Endothelial cell (in vitro differentiated cells): ENCODE measurements at regions not wholly inside any gene's neighbourhood (a gene's known extent, or its start where the extent isn't known, plus 50 kb on each side); places are given as distances from the start of the nearest gene placed in this dataset.

Source experiments
- DNase-seq: peaks from one replicate; pipeline ENCODE4 v3.0.0; 2021; ENCODE audit warnings: low spot score
- H3K27ac Mint-ChIP-seq: one replicate; pipeline ENCODE4 v1.8.0; 2021; ENCODE audit warnings: mixed read lengths, inconsistent platforms; ENCODE audit not compliant: unreplicated experiment
- H3K27me3 Mint-ChIP-seq: one replicate; pipeline ENCODE4 v1.8.0; 2021; ENCODE audit warnings: mild to moderate bottlenecking, moderate library complexity, mixed read lengths, inconsistent platforms; ENCODE audit not compliant: unreplicated experiment
- H3K36me3 Mint-ChIP-seq: one replicate; pipeline ENCODE4 v1.8.0; 2021; ENCODE audit warnings: mild to moderate bottlenecking, low read depth, mixed read lengths, inconsistent platforms; ENCODE audit not compliant: unreplicated experiment
- H3K4me1 Mint-ChIP-seq: one replicate; pipeline ENCODE4 v1.8.0; 2021; ENCODE audit warnings: mild to moderate bottlenecking, mixed read lengths, inconsistent platforms; ENCODE audit not compliant: unreplicated experiment
- H3K4me3 Mint-ChIP-seq: one replicate; pipeline ENCODE4 v1.8.0; 2021; ENCODE audit warnings: mild to moderate bottlenecking, mixed read lengths, inconsistent platforms; ENCODE audit not compliant: unreplicated experiment
- H3K9me3 Mint-ChIP-seq: one replicate; pipeline ENCODE4 v1.8.0; 2021; ENCODE audit warnings: mixed read lengths, inconsistent platforms; ENCODE audit not compliant: unreplicated experiment
- CTCF ChIP-seq: fragments of 200-600 bp; sonication (generic); IDR thresholded peaks from one replicate; pipeline ENCODE4 v1.5.0; 2021; ENCODE audit warnings: antibody characterized with exemption; ENCODE audit not compliant: unreplicated experiment

- Mint-ChIP-seq H3K4me1 (no peaks in the 10 kb centered on the region), H3K27me3 (no peaks in the 10 kb centered on the region), H3K9me3 (no peaks in the 10 kb centered on the region), H3K4me3 (no peak overlapping the region), H3K36me3 (no peaks in the 10 kb centered on the region), H3K27ac (no peak overlapping the region)
- TF ChIP-seq CTCF, result no peak
- no peak for DNase-seq
Observed at GRCh38 chr4:110305455-110305854, 107.0 kb upstream of the ELOVL6 start.

GRCh38 chr4:110296892-110297291 lies 98.5 kb upstream of the ELOVL6 start:
- DNase-seq, result no peak
- Mint-ChIP-seq H3K4me1 (no peaks in the 10 kb centered on the region), H3K36me3 (no peaks in the 10 kb centered on the region), H3K27ac (no peak overlapping the region), H3K9me3 (no peaks in the 10 kb centered on the region), H3K4me3 (no peak overlapping the region), H3K27me3 (no peaks in the 10 kb centered on the region)
- TF ChIP-seq CTCF, result no peak

GRCh38 chr4:110294165-110294564 lies 95.8 kb upstream of the ELOVL6 start:
- no peak overlapping the region for H3K27ac Mint-ChIP-seq
- peaks cover 2% of the 10 kb centered on the region for H3K27me3 Mint-ChIP-seq
- H3K4me3 Mint-ChIP-seq, result no peak overlapping the region
- no peak for TF ChIP-seq CTCF
- H3K36me3 Mint-ChIP-seq, result no peaks in the 10 kb centered on the region
- H3K9me3 Mint-ChIP-seq, result no peaks in the 10 kb centered on the region
- H3K4me1 Mint-ChIP-seq, result peaks cover 4% of the 10 kb centered on the region
- DNase-seq, result no peak

- Mint-ChIP-seq H3K27me3 (peaks cover 2% of the 10 kb centered on the region), H3K4me1 (peaks cover 4% of the 10 kb centered on the region), H3K27ac (no peak overlapping the region), H3K9me3 (no peaks in the 10 kb centered on the region), H3K36me3 (no peaks in the 10 kb centered on the region), H3K4me3 (no peak overlapping the region)
- DNase-seq, result no peak
- no peak for TF ChIP-seq CTCF
Observed at GRCh38 chr4:110292994-110293744, 94.8 kb upstream of the ELOVL6 start.

- Mint-ChIP-seq H3K27me3 (peaks cover 2% of the 10 kb centered on the region), H3K4me3 (no peak overlapping the region), H3K9me3 (no peaks in the 10 kb centered on the region), H3K36me3 (no peaks in the 10 kb centered on the region), H3K4me1 (peaks cover 4% of the 10 kb centered on the region), H3K27ac (no peak overlapping the region)
- no peak for DNase-seq
- no peak for TF ChIP-seq CTCF
Observed at GRCh38 chr4:110290511-110290910, 92.1 kb upstream of the ELOVL6 start.
